GM18507 (cell line): ENCODE measurements at regions not wholly inside any gene's neighbourhood (a gene's known extent, or its start where the extent isn't known, plus 50 kb on each side); places are given as distances from the start of the nearest gene placed in this dataset.
A peak's percentile ranks its signal among the peaks of the same experiment; 100 is the strongest.

Experiments used
- DNase-seq: peaks from one replicate; pipeline ENCODE4 v3.0.0; 2011; ENCODE audit warnings: low read depth; ENCODE audit not compliant: insufficient read length; ENCODE audit errors: extremely low spot score
- FAIRE-seq: peaks from 2 replicates; lab custom pipeline; 2011; peaks lifted over from hg19 to GRCh38; lab: Jason Lieb, UNC

DNA sequence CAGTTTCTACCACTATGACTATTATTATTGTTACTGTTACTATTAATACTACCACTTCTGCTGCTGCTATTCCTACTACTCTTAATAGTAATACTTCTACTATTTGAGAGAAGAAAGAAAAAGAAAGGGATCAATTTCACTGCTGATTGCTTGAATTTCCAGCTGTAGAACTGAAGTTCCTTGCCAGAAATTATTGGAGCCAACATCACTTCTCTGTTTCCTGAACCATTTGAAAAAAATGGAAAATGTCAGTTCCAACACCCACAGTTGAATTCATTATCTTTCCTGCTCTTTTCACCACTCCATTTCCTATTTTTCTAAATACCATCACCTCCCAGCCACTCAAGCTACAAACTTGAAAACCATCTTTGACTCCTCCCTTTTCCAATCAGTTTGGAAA is 54.1 kb upstream of the PIK3C2G start:
- DNase-seq (no peak), FAIRE-seq (no peak)

DNA sequence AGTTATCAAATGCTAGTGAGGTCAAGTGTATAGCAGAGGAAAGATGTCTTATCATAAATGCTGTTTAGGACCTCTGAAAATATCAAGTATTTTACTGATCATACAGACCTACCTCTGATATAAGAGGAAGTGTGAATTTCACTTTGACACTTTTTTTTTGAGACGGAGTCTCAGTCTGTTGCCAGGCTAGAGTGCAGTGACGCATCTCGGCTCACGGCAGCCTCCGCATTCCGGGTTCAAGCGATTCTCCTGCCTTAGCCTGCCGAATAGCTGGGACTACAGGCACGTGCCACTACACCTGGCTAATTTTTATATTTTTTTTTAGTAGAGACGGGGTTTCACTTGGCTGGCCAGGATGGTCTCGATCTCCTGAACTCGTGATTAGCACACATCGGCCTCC is 55.1 kb upstream of the PIK3C2G start:
- no peak for FAIRE-seq

GRCh38 chr12:18204053-18204452 is 57.3 kb upstream of the PIK3C2G start:
- DNase-seq: no peak
- FAIRE-seq: no peak

More for the DNA sequence above, 55.1 kb upstream of the PIK3C2G start:
- no peak for DNase-seq

- no peak for FAIRE-seq
- DNase-seq: no peak
These were observed 69.2 kb upstream of the PIK3C2G start for GRCh38 chr12:18192119-18192518.

DNA sequence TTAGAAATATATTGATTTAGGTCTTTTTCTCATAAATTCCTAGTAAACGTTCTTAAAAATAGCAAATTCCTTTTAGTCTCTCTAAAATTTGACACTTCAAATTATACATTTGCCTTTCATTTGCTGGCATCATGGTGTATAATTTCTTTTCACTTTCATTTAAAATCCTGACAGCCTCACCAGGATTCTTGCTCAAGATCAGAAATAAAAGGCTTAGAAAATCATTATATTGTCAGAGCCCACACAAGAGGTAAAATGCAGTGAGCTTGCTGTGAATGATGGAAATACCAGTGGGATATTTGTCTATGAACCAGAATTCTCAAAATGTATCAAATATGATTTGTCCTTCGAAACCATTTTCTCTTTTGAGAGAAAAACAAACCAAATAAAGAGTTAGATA is 78.2 kb upstream of the PIK3C2G start:
- DNase-seq: no peak

GRCh38 chr12:18171571-18171970 is 81.6 kb upstream of the RERGL start:
- FAIRE-seq (no peak), DNase-seq (no peak)

More for the DNA sequence above, 78.2 kb upstream of the PIK3C2G start:
- no peak for FAIRE-seq

DNA sequence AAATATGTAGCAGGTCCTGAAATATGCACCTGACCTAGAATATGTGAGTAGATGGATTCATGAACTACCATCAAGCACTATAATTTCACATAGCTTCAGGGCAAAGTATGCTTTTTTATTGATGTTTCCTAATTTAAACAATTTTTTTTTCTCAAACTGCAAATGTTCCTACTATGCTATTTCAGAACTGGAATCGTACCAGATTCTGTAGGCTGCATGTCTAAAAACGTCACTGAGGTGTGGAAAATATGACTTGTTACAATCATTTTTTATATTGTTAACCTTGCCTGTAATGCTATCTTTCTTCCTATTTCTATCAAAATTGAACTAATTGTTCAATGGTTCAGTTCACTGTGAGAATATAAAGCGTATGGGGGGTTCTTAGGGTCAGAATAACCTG is 78.0 kb upstream of the RERGL start:
- no peak for FAIRE-seq

GRCh38 chr12:18165889-18166288 is 75.9 kb upstream of the RERGL start:
- no peak for DNase-seq
- no peak for FAIRE-seq

More for the DNA sequence above, 78.0 kb upstream of the RERGL start:
- DNase-seq: no peak

- FAIRE-seq: peak; percentile 95
These were observed 75.5 kb upstream of the RERGL start for GRCh38 chr12:18165422-18165871.

DNA sequence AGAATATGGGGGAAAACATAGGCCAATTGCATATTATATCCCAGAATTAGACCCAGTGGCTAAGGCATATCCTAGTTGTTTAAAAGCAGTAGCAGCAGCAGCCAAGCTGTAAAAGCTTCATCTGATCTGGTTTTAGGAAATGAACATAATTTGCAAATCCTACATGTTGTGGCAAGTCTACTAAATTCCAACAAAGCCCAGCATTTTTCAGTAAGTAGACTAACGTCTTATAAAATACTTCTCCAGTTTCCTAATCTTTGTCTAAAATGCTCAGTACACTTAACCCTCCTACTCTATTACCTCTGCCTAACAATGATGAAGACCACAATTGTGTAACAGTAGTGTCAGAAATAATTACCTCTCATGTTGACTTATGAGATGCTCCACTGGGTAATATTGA is 70.9 kb upstream of the RERGL start:
- FAIRE-seq (no peak), DNase-seq (no peak)

More at GRCh38 chr12:18165422-18165871, 75.5 kb upstream of the RERGL start:
- DNase-seq: peak; percentile 2

DNA sequence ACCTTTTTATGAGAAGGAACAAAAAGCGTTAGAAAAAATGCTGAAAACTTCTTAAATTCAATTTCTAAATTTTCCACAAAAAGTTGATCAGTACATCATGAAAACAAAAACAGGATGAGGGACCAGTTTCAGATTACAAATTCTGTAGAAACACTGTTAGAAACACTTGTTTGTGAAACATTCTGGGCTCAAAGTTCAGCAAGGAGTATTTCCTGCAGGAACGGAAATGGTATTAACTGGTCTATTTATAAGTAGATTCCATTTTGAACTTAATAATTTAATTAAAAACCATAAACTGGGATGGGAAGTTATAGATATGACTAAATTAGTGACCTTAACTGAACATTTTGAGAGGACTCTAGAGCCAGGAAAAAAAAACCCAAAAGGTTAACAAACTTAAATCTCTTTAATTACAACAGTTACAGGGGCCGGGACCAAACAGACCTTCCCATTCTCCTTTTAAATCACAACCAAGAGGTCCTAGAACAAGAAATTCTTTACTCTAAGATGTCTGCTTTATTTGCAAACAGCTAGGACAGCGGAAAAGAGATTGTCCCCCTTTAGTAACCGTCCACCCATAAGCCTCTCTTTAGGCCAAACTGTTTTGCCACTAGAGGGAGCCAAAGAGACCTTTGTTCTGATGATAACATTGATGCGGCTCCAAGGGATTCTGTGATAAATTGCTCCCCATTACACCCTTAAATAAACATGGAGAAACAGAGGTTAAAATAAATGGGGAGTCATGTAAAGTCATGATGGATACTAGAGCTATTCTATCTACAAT is 69.0 kb upstream of the RERGL start:
- FAIRE-seq (no peak), DNase-seq (no peak)

DNA sequence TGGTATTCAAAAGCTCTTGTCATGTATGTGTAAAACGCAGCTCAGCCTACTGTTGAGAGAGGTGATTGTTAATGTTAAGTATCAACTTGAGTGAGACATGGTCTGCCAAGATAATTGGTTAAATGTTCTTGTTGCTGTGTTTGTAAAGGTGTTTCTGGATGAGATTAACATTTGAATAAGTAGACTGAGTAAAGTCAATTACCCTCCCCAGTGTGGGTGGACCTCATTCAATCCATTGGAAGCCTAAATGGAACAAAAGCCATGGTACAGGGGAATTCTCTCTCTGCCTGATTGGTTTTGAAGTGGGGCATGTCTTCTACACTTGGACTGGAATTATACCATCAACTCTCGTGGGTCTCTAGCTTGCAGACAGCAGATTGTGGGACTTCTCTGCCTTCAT is 63.8 kb upstream of the RERGL start:
- no peak for DNase-seq
- FAIRE-seq: no peak

DNA sequence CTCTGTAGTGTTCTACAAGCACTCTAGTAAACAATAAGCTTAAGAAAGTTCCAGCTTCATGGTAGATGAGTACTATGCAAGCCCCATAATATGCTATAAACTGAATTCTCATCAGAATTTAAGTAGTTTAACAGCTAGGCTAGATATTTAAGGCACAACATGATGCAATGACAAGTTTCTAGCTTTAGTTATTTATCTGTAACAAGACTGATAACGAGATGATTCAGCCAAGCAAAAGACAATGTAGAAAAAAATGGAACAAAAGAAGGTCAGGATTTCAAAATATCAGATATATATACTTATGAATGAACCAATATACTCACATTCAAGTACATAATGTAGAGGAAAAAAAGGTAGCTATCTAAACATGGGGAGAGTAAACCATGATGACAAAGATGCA is 61.0 kb upstream of the RERGL start:
- FAIRE-seq: no peak
- DNase-seq: no peak

DNA sequence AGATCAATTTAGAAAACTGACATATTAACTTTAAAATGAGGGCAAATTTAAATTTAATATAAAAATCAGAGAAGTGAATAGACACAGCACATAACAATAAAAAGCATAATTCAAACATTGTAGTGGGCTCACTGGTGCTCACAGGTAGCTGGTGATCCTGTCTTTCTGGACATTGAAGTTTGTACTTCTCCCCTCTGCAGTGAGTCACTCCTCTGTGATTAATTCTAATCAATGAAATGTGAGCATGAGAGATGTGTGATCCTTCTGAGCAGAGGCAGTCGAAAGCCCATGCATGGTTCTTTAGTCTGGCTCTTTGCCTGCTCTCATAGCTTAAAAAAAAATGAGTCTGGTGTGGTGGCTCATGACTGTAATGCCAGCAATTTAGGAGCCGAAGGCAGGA is 59.0 kb upstream of the RERGL start:
- DNase-seq (no peak), FAIRE-seq (no peak)

DNA sequence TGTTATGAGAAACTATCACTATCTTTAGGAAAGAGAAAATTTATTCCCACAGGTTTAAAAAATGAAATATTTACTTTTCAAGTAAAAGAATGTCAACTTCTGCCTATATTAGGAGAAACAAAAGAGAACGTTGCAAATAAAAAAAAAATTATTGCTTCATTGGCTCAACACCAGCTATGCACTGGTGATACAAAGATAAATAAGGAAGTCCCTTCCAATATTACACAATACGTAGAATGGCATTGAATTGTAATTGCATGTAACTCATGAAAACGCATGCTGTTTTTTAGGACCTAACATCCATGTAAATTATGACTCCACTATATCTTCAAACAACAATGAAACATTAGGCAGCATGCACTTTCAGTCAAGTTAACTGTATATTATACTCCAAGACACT is 56.4 kb upstream of the RERGL start:
- FAIRE-seq: no peak
- no peak for DNase-seq

- no peak for DNase-seq
- no peak for FAIRE-seq
These were observed 55.9 kb upstream of the RERGL start for GRCh38 chr12:18145924-18146323.

DNA sequence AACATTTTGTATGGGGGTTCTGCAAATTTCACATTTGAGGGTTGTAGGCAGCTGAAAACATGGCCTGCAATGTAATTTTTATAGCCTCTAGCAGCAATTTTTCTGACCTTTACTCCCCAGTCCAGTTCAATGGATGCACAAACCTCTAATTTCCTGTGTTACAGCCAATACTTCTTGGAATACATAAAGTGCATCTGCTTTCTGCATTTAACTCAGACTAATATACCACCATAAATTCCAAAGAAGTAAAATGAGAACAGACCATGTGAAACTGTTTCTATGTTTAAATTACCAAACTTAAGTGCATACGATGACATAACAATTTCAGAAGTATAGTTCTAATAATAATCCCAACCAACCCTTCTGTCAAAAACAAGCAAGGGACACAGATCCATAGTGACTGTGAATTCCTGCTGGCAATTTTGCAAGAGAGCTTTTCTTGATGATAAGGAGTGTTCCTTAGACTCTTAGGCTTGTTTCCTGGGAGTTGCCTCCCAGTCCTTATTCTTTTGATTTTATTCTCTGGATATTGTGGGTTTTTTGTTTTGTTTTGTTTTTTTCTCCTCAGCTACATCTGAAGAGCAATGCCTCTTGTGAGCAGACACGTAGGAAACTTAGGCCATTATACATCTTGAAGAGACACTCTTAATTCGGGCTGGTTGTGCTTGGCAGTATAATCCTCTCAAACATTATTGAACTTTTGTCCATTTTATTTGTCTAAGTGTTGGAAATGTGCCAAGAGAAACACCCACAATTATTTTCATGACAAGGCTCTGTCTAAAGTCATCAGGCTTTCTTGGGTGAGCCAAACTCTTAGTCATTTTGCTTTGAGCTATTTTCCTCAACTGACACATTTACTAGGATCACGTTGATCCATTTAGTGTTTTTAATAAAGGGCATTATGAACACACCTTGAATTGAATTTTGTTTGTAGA is 51.3 kb upstream of the RERGL start:
- FAIRE-seq (no peak), DNase-seq (no peak)

DNA sequence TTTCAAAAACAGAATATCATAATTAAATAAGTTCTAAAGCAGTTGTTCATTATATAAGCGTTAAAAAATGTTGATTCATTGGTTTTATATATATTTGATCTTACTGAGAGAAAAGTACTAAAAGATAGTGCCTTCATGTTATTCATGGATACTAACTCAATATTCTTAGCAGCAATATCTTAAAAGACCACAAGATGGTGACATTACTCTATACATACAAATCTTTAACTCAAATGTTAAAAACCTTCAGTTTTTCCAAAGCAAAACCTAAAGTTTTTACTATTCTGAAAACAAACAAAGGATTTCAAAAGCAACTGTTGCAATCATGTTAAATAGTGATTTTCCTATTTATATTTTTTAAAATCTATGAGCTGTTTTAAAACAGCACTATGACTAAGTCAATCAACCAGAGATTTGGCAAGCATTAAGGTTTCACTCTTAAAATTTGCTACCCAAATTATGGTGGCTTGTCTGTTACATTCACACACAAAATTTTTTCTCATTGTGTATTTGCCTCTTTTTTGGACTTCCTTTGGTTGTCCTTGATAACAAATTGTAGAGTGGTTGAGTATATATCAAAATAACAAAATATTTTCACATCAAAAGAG is 50.1 kb upstream of the RERGL start:
- FAIRE-seq: no peak
- DNase-seq: no peak
